Keratinocyte (primary cell): ENCODE measurements at regions not wholly inside any gene's neighbourhood (a gene's known extent, or its start where the extent isn't known, plus 50 kb on each side); places are given as distances from the start of the nearest gene placed in this dataset.

Experiments
- DNase-seq: peaks from one replicate; pipeline ENCODE4 v3.0.0-alpha.2; 2011; ENCODE audit warnings: low read depth, missing footprints, low spot score
- FAIRE-seq: peaks from 2 replicates; lab custom pipeline; 2011; peaks lifted over from hg19 to GRCh38; lab: Jason Lieb, UNC
- H2AFZ ChIP-seq: 2 replicates; pipeline ENCODE4 v1.6.0; 2012; ENCODE audit warnings: low read length, control low read depth, inconsistent platforms; ENCODE audit not compliant: control insufficient read depth
- H3K27ac ChIP-seq: 2 replicates; pipeline ENCODE4 v1.5.1; 2011; ENCODE audit warnings: low read length; ENCODE audit not compliant: control insufficient read depth, insufficient read depth
- H3K27me3 ChIP-seq: 3 replicates; pipeline ENCODE4 v1.6.0; 2011; ENCODE audit warnings: low read length; ENCODE audit not compliant: control insufficient read depth, insufficient read depth; ENCODE audit errors: extremely low read depth
- H3K36me3 ChIP-seq, 2 experiments: 2 replicates in 1 of 2; 3 replicates in 1 of 2; pipeline ENCODE4 v1.5.1; 2011; ENCODE audit warnings: low read length in 2 of 2, mild to moderate bottlenecking in 1 of 2; ENCODE audit not compliant: control insufficient read depth in 2 of 2, insufficient read depth in 2 of 2; ENCODE audit errors: extremely low read depth in 1 of 2
- H3K4me1 ChIP-seq: 3 replicates; pipeline ENCODE4 v1.5.1; 2011; ENCODE audit warnings: low read length; ENCODE audit not compliant: control insufficient read depth, insufficient read depth; ENCODE audit errors: extremely low read depth
- H3K4me2 ChIP-seq: 3 replicates; pipeline ENCODE4 v1.6.0; 2011; ENCODE audit warnings: low read depth, low read length; ENCODE audit not compliant: control insufficient read depth, insufficient read depth; ENCODE audit errors: extremely low read depth
- H3K4me3 ChIP-seq, 3 experiments: fragments of 200-600 bp in 1 of 3; sonication (generic) in 1 of 3; 2 replicates in 2 of 3; 3 replicates in 1 of 3; pipeline ENCODE4 v1.5.1; 2011 to 2016; ENCODE audit warnings: low read length in 3 of 3, mild to moderate bottlenecking in 3 of 3, control low read depth in 2 of 3, inconsistent platforms in 1 of 3, low read depth in 1 of 3, mixed read lengths in 1 of 3, mixed run types in 1 of 3, moderate library complexity in 1 of 3; ENCODE audit not compliant: control insufficient read depth in 2 of 3, insufficient read depth in 2 of 3; ENCODE audit errors: extremely low read depth in 1 of 3
- H3K79me2 ChIP-seq: 2 replicates; pipeline ENCODE4 v1.6.0; 2012; ENCODE audit warnings: low read length; ENCODE audit not compliant: control insufficient read depth, insufficient read depth
- H3K9ac ChIP-seq: 3 replicates; pipeline ENCODE4 v1.6.0; 2011; ENCODE audit warnings: low read length; ENCODE audit not compliant: control insufficient read depth, insufficient read depth; ENCODE audit errors: extremely low read depth
- H3K9me1 ChIP-seq: 3 replicates; pipeline ENCODE4 v1.6.0; 2011; ENCODE audit warnings: low read length; ENCODE audit not compliant: control insufficient read depth, insufficient read depth; ENCODE audit errors: extremely low read depth
- H3K9me3 ChIP-seq: 2 replicates; pipeline ENCODE4 v1.5.1; 2012; ENCODE audit warnings: low read depth, low read length; ENCODE audit not compliant: control insufficient read depth
- H4K20me1 ChIP-seq: 3 replicates; pipeline ENCODE4 v1.6.0; 2011; ENCODE audit warnings: low read length; ENCODE audit not compliant: control insufficient read depth, insufficient read depth; ENCODE audit errors: extremely low read depth
- EZH2 ChIP-seq: IDR thresholded peaks from one replicate; pipeline ENCODE4 v1.6.1; 2012; ENCODE audit warnings: inconsistent platforms, mild to moderate bottlenecking, low read length, moderate library complexity
- dilution Hi-C: fragments of 300-500 bp; cut with MboI; formaldehyde crosslinking; loops from one replicate; pipeline ENCODE4 v1.7.0; 2020; ENCODE audit warnings: low sequenced_read_pairs; ENCODE audit not compliant: extremely low pct_ligation_motif_present
- TF ChIP-seq, protein P1 (sequence below), 3 experiments: IDR thresholded peaks in 1 of 3; conservative IDR thresholded peaks in 1 of 3; optimal IDR thresholded peaks in 1 of 3; 2 replicates in 2 of 3; 3 replicates in 1 of 3; pipeline versions ENCODE3 to v1.5.1; 2011; ENCODE audit warnings: low read length in 3 of 3, mild to moderate bottlenecking in 3 of 3, moderate library complexity in 2 of 3, control low read depth in 1 of 3, inconsistent platforms in 1 of 3; ENCODE audit not compliant: insufficient read depth in 2 of 3; ENCODE audit errors: extremely low read depth in 1 of 3

DNA sequence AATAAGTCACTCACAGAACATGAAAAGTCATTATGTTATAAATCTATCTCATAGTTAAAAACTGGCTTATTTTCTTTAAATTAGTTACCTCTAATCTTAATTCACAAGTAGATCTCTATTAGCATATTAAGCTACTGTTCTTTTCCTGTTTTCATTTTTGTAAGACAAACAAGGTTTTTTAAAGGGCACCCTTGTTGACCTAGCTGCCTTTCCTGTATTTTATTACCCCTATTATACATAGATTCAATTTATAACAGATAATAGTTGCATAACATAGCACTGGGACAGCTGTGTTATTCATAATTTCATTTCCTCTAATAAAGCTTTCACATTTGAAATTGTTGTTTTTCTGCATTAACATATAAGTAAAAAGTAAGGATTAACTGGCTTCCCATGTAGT is 1500.7 kb upstream of the FLRT2 start:
- dilution Hi-C loops = no loop called here
- DNase-seq (no peak), FAIRE-seq (no peak)
- Histone ChIP-seq H3K27ac (no peak overlapping the region), H3K9ac (no peak overlapping the region), H2AFZ (no peak overlapping the region), H3K79me2 (no peaks in the 10 kb centered on the region), H3K9me1 (no peaks in the 10 kb centered on the region), H3K4me3 (no peak overlapping the region), H3K9me3 (no peaks in the 10 kb centered on the region), H3K4me1 (no peaks in the 10 kb centered on the region), H3K4me2 (no peak overlapping the region), H4K20me1 (no peaks in the 10 kb centered on the region), H3K36me3 (no peaks in the 10 kb centered on the region), H3K27me3 (no peaks in the 10 kb centered on the region)
- TF ChIP-seq EZH2 = no peak
- TF ChIP-seq, protein P1, sequence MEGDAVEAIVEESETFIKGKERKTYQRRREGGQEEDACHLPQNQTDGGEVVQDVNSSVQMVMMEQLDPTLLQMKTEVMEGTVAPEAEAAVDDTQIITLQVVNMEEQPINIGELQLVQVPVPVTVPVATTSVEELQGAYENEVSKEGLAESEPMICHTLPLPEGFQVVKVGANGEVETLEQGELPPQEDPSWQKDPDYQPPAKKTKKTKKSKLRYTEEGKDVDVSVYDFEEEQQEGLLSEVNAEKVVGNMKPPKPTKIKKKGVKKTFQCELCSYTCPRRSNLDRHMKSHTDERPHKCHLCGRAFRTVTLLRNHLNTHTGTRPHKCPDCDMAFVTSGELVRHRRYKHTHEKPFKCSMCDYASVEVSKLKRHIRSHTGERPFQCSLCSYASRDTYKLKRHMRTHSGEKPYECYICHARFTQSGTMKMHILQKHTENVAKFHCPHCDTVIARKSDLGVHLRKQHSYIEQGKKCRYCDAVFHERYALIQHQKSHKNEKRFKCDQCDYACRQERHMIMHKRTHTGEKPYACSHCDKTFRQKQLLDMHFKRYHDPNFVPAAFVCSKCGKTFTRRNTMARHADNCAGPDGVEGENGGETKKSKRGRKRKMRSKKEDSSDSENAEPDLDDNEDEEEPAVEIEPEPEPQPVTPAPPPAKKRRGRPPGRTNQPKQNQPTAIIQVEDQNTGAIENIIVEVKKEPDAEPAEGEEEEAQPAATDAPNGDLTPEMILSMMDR (optimal IDR thresholded peaks at IDR 0.05 in 1 of 3, IDR thresholded peaks at IDR 0.05 in 1 of 3, conservative IDR thresholded peaks at IDR 0.05 in 1 of 3; ENCODE audit: extremely low read depth in 1 of 3, insufficient read depth in 2 of 3, low read length in 3 of 3) = no peak

DNA sequence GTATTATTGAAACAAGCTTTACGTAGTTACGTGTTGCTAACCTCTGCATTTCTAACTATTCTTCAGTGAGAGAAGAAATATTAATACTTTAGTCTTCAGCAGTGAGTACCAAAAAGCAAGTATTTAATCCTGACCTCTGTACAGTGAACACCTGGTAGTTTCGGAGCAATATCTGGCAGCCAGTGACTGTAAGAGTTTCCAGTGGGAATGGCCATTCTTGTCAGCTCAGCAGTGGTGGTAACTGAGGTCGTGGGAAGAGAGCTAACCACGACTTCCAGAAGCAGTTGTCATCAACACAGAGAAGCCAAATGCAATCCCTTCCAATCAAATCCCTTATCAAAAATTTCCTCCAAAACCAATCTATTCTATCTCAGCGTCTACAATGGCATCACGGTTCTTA is 1500.2 kb upstream of the FLRT2 start:
- FAIRE-seq = no peak
- Histone ChIP-seq H3K4me3 (no peak overlapping the region), H4K20me1 (no peaks in the 10 kb centered on the region), H3K27me3 (no peaks in the 10 kb centered on the region), H3K4me2 (no peak overlapping the region), H3K9me3 (no peaks in the 10 kb centered on the region), H3K79me2 (no peaks in the 10 kb centered on the region), H3K4me1 (no peaks in the 10 kb centered on the region), H2AFZ (no peak overlapping the region), H3K9me1 (no peaks in the 10 kb centered on the region), H3K9ac (no peak overlapping the region), H3K27ac (no peak overlapping the region), H3K36me3 (no peaks in the 10 kb centered on the region)
- dilution Hi-C loops = no loop called here
- TF ChIP-seq EZH2 = no peak
- TF ChIP-seq, protein P1 (optimal IDR thresholded peaks at IDR 0.05 in 1 of 3, IDR thresholded peaks at IDR 0.05 in 1 of 3, conservative IDR thresholded peaks at IDR 0.05 in 1 of 3; ENCODE audit: extremely low read depth in 1 of 3, insufficient read depth in 2 of 3, low read length in 3 of 3) = no peak
- no peak for DNase-seq
